GM21526 (cell line): ENCODE measurements at regions not wholly inside any gene's neighbourhood (a gene's known extent, or its start where the extent isn't known, plus 50 kb on each side); places are given as distances from the start of the nearest gene placed in this dataset.

Experiments used
- ATAC-seq: cut with Tn5 transposase; IDR thresholded peaks from one replicate; pipeline ENCODE4 v1.9.1; 2021; ENCODE audit warnings: moderate library complexity; ENCODE audit not compliant: unreplicated experiment, low FRiP score

DNA sequence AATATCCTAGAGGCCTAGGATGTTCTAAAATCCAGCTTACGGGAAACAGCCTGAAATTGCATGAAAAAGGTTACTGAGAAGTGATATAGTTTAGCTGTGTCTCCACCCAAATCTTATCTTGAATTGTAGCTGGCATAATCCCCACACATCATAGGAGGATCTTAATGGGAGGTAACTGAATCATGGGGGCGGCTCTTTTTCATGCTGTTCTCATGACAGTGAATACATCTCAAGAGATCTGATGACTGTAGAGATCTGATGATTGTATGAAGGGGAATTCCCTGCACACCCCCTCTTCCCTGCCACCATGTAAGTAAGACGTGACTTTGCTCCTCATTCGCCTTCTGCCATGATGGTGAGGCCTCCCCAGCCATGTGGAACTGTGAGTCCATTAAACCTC lies 385.6 kb upstream of the ID2 start:
- no peak for ATAC-seq

DNA sequence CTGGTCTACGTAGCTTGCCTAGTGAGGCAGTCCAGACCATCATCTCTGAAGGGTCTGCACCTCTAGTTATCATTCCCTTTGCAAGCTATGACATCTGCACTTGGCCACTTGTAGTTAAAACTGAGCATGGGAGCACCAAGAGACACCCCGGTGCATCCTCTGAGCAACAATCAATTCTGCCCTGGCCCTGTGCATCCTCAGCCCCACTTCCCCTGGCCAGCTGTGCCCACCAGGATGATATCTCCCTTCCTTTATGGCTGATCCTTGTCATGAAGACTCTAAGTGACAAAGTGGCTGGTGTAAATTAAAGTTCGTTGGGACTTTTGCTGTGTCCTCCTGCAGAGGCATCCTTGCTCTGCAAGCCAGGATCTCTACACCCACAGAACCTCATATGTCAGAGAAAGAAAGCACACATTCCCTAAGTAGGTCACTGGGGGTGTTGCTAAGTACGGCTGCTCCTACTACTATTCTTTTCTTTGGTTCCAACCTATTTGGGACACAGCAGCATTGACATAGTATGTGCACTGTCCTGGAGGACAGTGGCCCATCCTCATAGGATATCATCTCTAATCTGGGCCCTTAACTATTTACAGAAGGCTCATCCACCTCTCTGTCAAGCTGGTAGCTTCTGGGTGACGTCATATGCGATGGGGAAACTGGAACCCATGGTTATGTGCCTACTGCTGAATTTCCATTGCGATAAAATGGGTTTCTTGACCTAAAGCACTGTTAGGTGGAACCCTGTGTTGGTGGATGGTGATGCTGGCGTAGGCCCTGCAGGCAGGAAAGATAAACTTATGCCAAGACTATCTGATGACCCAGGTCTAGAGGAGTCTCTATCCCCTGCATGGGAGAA lies 384.3 kb upstream of the ID2 start:
- ATAC-seq, result no peak

DNA sequence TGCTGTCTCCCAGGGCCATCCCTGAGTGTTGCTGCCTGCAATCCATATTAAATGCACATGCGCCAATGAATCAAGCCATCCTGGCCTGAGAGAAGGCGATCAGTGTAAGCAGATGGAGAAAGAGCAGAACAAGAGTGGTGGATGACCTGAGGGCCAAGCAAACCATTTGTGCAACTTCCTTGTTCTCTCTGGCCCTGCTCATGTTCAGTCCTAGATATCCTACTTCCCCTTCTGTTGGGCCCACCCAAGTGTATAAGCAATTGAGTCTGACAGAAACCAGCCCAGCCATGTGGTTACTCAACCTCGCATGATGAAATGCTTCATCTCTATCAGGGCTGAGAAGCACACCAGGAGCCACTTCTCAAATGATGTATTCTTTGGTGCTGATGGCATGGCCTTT lies 383.1 kb upstream of the ID2 start:
- peak; percentile 26 for ATAC-seq

DNA sequence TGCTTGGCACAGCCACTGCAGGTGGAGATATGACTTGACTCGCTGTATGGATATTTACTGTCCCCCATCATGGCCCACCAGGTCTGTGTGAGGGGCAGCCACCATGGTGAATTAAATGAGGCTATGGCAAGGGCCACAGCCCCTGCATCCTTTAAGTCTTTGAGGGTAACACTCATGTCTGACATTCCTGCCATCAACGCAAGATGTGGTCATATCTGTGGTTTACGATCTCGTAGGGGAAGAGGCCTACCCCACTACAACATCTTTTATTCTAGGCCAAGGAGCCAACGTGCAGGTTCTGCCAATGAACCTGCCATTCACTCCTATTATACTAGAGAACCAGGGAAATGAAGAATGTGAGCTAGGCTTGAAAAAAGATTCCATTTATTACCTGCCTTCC lies 381.6 kb upstream of the ID2 start:
- ATAC-seq, result no peak

DNA sequence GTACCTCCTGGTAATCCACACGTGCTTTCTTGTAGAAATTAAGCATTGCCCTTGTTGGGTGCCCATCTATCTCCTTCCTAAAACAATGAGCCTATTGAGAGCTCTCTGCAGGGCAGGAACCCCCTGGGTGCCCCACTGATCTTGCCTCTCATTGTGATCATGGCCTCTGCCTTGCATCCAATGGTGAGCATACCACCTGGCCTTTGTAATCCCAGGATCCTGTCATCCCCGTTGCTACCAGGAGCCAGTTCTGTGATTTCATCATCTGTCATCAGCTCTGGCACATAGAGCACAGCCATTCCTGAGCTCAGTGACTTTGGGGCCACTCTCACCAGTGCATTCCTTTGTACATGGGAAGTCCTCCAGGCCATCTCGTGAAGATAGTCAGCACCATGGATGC lies 381.0 kb upstream of the ID2 start:
- no peak for ATAC-seq

DNA sequence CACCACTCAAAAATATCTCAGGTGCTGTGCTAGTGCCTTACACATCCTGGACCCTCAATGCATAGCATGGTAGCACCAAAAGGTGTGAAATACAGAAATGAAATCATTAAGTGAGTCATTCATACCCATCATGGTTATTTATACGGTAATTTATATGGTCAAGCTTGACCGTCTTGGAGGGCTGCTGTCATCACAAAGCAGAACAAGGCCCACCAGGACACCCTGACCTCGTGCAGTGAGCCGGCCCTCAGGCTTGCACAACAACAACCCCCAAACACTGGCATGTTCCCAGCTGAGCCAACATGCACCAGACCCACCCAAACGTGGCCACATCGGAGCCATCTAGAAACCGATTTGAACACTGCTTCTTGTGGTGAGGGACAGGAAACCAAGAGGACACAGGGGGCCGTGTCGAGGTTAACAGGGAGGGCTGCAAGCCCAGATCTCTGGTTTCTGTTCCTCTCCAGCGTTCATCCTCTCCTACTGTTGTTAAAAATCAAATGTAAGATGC lies 378.5 kb upstream of the ID2 start:
- ATAC-seq, result peak; percentile 72

DNA sequence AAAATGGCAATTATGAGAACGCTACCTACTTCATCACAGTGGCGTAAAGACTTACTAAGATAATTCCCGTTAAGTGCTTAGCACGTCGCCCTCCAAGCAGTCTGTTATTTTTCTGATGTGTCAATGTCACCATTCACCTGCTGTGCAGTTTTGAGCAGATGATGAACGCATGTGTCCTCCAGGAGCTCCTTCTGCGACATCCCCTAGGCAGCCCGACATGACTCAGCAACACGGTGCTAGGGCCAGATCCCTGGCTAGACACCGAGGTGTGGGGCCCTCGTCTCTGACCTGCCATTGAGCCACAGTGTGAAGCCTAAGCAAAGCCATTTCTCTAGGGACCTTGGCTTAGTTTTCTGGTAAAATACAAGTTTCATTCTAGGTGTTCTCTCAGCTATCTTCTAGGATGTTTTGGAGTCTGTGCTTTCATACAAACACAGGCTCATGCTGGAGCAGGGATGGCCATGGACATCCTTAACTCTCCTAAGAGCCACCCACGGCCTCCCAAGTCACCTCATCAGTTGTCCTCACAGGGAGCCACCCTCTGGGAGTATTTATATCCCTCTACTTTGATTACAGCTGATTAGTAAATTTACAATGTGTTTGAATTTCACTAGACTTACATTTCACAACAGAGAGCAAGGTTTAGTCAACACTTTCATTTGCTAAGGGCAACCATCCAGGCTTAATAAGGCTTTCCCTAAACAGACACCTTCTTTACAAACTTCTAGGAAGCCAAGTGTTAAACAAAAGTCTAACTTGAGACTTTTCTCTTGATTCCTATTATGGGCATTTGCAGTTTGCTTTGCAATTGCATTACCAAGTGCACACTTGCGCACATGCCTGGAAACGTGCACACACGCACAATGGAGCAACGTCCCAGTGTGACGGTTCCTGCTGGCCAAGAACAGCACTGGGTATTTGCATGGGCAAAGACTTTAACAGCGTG lies 376.8 kb upstream of the ID2 start:
- no peak for ATAC-seq

DNA sequence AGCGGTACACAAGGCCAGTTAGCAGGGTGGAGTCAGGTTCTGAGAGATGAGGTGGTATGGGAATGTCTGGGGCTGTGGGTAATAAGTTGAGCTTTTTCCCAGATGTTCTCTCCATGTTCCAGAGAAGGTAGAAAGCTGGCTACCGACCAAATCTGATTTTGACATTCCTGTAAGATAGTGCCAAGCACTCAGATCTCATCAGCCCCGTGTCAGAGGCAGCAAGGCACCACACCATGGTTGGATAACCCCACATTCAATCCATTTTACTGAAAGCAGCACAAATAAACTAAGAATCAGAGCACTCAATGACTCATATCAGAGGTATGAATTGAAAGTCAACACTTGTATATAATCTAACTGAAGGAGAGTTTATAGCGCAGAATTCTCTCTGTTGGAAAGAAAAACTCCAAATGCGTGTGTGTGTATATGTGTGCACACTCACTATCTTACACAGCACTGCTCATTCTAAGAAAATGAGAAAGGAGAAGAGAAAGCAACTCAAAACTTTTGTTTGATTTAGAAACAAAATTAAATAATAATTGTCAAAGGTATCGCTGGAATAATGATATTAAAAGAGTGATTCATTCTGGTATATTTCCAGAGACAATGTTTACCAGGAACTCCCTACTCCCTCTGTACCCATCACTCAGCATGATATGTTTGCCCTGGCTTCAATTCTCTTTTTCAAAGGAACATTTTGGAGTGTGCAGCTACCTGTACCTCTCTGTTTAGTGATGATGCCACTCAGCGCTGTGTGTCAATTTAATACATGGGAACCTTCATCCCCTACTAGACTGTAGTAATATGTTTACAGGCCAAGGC lies 375.1 kb upstream of the ID2 start:
- no peak for ATAC-seq

DNA sequence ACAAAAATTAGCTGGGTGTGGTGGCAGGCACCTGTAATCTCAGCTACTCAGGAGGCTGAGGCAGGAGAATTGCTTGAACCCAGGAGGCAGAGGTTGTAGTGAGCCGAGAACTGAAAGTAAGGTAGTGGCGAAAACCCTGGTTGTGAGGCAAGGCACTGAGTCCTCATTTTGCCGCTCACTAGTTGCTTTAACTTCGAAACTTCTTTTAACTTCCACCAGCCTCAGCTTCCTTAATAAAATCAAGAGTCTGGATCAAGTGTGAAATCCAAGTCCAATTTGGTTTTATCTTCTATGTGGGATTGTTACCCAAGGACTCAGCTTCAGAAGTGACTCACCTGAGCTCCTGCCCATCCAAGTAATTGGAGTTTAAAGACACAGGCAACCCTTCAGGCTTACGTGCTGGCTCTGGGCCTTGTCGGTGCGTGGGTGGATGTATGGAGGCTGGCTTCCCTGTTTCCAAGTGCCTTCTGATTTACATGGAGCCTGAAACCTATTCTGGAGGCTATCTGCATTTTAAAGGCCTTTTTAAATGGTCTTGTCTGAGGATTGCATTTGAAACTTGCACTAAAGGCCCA lies 374.2 kb upstream of the ID2 start:
- no peak for ATAC-seq

DNA sequence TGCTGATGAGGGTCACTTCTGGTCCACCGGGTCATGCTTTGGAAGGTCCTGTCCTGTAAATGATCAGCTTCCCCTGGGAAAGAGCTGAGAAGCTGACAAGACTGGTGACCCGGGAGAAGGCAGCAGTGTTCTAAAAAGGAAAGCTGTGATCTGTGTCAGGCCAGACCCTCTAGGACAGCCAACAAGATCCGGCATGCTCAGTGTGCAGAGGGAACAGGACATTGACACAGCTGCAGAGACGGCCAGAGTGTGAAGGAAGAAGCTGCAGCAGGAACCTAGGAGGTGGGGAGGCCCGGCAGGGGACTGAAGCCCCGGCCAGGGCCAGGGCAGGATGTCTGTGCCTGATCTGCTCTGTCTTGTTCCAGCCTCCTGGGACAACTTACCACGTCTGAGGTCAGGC lies 372.7 kb upstream of the ID2 start:
- no peak for ATAC-seq

DNA sequence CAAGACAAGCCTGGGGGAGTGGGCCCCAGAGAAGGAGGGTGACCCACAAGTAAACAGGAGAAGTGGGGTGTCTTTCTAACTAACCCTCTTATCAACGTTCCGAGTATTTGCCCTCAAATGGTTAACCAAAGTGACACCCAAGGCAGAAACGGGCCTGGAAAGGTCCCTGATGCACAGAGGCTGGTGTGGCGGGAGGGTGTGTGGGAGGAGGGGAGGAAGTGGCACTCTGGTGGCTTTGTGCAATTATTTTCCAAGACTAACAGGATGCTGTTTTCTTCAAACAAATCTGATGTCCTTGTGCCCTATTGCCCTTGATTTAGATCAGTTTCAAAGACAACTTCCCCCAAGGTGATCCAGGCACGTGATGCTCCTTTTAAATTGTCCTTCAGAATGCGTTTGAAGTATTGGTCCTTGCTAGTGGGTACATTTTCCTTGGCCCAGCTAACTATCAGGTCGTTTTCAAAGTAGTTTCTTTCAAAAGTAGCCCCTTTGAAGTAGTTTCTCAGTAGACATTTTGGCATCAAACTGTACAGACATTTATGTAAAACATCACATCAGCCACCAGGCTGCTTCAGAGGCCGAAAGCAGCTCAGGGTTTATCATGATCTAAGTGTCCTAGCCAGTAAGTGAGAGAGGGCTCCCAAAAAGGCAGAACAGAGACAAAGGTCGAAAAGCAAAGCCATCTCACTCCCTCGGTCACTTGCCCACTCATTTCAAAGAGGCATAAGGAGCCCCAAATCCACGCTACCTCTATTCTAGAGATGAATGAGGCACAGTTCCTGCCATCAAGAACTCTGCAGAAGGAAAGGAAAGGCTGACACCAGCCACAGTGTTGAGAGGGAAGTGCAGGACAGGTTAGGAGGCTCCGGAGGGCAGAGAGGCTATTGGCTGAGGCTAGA lies 371.1 kb upstream of the ID2 start:
- no peak for ATAC-seq

DNA sequence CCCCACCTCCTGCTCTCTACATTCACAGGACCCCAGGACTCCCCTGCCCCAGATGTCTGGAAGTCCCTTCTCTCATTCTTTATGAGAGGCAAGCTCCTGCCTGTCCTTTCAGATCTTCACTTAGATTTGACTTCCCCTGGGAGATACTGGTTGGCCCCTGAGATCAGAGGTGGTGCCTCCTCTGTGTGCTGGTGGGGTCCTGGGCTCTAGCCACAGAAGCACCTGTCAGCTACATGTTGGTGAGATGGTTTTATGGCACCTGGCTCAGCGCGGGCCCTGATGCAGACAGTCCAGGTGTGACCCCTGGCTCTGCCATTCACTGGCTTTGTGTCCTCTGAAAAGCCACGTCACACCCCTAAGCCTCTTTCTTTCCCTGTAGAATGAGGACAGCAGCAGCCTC lies 369.6 kb upstream of the ID2 start:
- ATAC-seq, result no peak

DNA sequence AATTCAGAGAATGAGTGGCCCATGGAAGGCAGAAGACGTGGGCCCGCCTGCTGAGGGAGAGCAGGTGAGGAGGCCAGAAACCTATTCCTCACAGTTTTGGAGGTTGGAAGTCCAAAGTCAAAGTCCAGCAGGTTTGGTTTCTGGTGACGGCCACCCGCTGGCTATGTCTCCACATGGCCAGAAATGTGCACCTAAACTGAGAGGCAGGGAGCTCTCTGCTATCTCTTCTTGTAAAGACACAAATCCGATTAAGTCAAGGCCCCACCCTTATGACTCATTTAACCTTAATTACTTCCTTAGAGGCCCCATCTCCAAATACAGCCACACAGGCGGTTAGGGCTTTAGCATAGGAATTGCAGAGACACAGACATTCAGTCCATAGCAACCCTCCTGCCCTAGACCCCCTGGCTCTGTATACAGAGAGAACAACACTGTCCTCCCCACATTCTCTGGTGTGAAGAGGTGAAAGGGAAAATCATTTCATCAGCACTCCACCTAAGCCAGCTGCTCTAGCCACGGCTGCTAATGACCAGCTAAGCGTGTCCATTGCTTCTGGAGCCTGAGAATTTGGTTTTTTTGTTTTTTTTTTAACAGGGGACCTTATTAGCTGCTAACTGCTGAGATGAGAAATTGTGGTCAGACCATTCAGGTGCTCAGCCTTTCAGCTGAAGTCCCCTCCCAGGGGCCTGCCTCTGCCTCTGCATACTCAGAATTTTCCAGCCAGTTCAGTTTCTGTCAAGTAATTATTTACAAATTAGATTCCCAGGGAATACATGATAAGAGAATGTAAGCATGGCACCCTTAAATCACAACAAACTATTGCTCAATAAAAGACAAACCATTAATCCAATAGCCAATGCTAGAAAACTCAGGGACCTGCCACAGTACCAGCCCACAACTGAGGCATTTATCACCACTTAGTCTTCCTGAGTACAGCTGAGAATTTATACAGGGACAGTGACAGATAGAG lies 368.7 kb upstream of the ID2 start:
- ATAC-seq, result peak; percentile 75

DNA sequence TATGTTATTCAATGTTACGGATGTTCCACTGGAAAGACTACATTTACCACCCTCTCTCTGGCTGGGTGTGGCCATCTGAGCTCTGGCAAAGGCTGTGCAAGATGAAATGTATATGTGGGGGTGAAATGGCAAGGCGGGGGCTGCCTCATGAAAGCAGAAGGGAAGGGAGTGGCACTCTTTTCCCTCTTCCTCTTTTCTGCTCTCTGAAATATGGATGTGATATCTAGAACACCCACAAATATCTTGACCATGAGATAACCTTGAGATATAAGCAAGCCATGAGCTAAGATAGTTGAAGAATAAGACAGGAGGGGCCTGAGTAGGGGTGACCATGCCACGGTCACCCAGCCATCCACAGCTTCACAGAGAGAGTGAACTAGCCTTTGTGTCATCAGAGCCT lies 367.8 kb upstream of the ID2 start:
- ATAC-seq, result no peak

DNA sequence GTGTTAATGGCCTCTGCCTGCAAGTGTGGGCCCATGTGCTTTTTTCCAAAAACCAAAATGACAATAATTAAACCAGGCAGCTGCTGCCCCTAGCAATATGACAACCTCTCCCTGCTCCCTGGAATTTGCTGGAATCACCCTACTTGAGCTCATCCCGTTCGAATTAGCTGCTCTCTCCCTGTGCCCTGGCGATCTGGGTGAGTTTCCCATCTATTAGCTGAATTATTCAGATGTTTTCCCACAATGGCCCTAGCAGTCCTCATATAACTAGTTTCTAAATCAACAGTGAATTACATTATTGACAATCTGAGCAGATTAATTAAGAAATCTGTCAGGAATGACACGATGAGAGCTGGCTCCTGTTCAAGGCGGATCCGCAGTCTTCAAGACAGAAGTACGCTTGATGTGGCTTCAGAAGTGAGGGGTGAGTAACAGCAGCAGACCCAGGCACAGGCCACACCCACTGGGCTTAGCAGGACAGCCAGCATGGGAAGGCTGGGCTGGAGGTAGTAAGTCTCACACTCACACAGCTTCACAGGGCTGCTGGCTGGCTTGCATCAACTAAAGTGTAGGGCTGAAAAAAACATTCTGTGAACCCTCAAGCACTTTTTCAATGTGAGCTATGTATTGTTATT lies 366.2 kb upstream of the ID2 start:
- ATAC-seq, result no peak

DNA sequence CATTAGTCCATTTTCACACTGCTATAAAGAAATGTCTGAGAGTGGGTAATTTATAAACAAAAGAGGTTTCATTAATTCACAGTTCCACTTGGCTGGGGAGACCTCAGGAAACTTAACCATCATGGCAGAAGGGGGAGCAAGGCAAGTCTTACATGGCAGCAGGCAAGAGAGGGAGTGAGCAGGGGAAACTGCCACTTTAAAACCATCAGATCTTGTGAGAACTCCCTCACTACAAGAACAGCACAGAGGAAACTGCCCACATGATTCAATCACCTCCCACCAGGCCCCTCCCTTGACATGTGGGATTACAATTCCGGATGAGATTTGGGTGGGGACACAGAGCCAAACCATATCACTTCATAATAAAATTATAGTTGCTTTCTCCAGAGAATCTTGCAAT lies 365.5 kb upstream of the ID2 start:
- no peak for ATAC-seq

DNA sequence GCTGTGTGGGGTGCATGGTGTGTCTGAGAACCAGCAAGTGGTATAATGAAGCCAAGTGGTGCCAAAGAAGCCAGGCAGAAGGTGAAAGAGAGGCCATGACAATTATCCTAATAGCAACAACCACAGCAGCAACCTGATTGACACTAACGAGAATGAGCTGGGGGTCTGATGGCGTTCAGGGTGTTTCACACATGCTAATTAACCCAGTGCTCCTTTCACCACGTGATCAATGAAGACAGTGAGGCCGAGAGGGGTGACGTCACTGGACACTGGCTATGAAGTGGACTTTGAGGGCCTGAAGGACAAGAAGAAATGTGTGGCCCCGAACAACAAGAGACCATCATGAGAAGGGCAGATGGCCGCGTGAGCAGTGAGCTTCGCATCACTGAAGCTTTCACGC lies 364.4 kb upstream of the ID2 start:
- ATAC-seq, result no peak

DNA sequence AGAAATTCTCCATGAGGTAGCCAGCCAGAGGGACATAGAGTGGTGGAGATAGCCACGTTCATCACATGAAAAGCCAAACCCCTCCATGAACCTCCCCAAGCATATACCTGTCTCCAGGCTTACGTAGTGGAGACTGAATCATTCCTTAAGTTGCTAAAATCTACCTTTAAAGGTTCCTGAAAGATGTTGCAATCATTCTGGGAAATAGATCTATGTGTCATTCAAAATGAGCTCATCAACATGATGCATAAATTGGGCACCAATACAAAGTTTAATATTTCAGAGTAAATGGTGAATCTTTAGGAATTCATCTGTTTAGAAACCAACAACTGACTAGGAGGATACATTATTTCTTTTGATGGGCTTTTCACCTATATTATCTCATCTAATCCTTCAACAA lies 362.6 kb upstream of the ID2 start:
- ATAC-seq, result no peak
